Loucy (cell line): ENCODE measurements at regions not wholly inside any gene's neighbourhood (a gene's known extent, or its start where the extent isn't known, plus 50 kb on each side); places are given as distances from the start of the nearest gene placed in this dataset.

ENCODE experiments used
- H2AFZ ChIP-seq: fragments of 200-600 bp; sonication (generic); 2 replicates; pipeline ENCODE4 v1.6.0; 2016; ENCODE audit warnings: antibody characterized with exemption, mild to moderate bottlenecking, low read length, moderate library complexity
- H3F3A ChIP-seq: fragments of 200-600 bp; 2 replicates; pipeline ENCODE4 v1.6.0; 2016; ENCODE audit warnings: antibody characterized with exemption, low read depth, mild to moderate bottlenecking
- H3K27me3 ChIP-seq: fragments of 200-600 bp; sonication (generic); 2 replicates; pipeline ENCODE4 v1.6.1; 2014; ENCODE audit warnings: low read length, mild to moderate bottlenecking; ENCODE audit not compliant: insufficient read depth, poor library complexity, severe bottlenecking
- H3K36me3 ChIP-seq: fragments of 200-600 bp; sonication (generic); 2 replicates; pipeline ENCODE4 v1.6.1; 2016; ENCODE audit warnings: low read length; ENCODE audit not compliant: insufficient read depth
- H3K4me1 ChIP-seq: fragments of 200-600 bp; sonication (generic); 2 replicates; pipeline ENCODE4 v1.5.1; 2014; ENCODE audit warnings: low read length, mild to moderate bottlenecking; ENCODE audit not compliant: insufficient read depth, poor library complexity, severe bottlenecking
- H3K4me2 ChIP-seq: fragments of 200-600 bp; sonication (generic); 2 replicates; pipeline ENCODE4 v1.6.0; 2014; ENCODE audit warnings: antibody characterized with exemption, low read length, low read depth, mild to moderate bottlenecking; ENCODE audit not compliant: poor library complexity, severe bottlenecking
- H3K4me3 ChIP-seq: fragments of 200-600 bp; sonication (generic); 2 replicates; pipeline ENCODE4 v1.5.1; 2014; ENCODE audit warnings: low read length, mild to moderate bottlenecking, mixed read lengths; ENCODE audit not compliant: poor library complexity, severe bottlenecking
- H3K79me2 ChIP-seq: fragments of 200-600 bp; sonication (generic); 2 replicates; pipeline ENCODE4 v1.6.1; 2014; ENCODE audit warnings: low read length; ENCODE audit not compliant: insufficient read depth
- H3K9ac ChIP-seq: fragments of 200-600 bp; sonication (generic); 2 replicates; pipeline ENCODE4 v1.6.0; 2014; ENCODE audit warnings: mild to moderate bottlenecking, low read depth, low read length, moderate library complexity; ENCODE audit not compliant: poor library complexity, severe bottlenecking
- H3K9me2 ChIP-seq: fragments of 200-600 bp; sonication (generic); replicated peaks from 2 replicates; pipeline ENCODE4 v1.6.1; 2016; ENCODE audit warnings: low read depth, low read length, mixed read lengths
- H3K9me3 ChIP-seq: fragments of 200-600 bp; sonication (generic); 2 replicates; pipeline ENCODE4 v1.6.1; 2014; ENCODE audit warnings: mild to moderate bottlenecking, antibody characterized with exemption, low read length, low read depth; ENCODE audit not compliant: insufficient read depth
- H4K20me1 ChIP-seq: fragments of 200-600 bp; sonication (generic); 2 replicates; pipeline ENCODE4 v1.6.0; 2014; ENCODE audit warnings: antibody characterized with exemption, low read length, mild to moderate bottlenecking; ENCODE audit not compliant: insufficient read depth, poor library complexity, severe bottlenecking
- CTCF ChIP-seq: fragments of 200-600 bp; sonication (generic); conservative IDR thresholded peaks from 2 replicates; pipeline ENCODE4 v1.5.1; 2014; ENCODE audit warnings: mild to moderate bottlenecking, antibody characterized with exemption, low read length
- EZH2phosphoT487 ChIP-seq: fragments of 200-600 bp; IDR thresholded peaks from 2 replicates; pipeline ENCODE4 v1.6.1; 2018; ENCODE audit warnings: antibody characterized with exemption, mild to moderate bottlenecking, moderate library complexity, borderline replicate concordance

- no peaks in the 10 kb centered on the region for H3F3A ChIP-seq
- no peak overlapping the region for H2AFZ ChIP-seq
- no peaks in the 10 kb centered on the region for H3K9me2 ChIP-seq
- H4K20me1 ChIP-seq, result no peaks in the 10 kb centered on the region
- no peaks in the 10 kb centered on the region for H3K79me2 ChIP-seq
- H3K4me3 ChIP-seq, result no peak overlapping the region
- no peaks in the 10 kb centered on the region for H3K4me1 ChIP-seq
- TF ChIP-seq EZH2phosphoT487 (no peak), CTCF (no peak)
- H3K9me3 ChIP-seq, result no peaks in the 10 kb centered on the region
- H3K4me2 ChIP-seq, result no peak overlapping the region
- no peaks in the 10 kb centered on the region for H3K36me3 ChIP-seq
- H3K27me3 ChIP-seq, result no peaks in the 10 kb centered on the region
- no peak overlapping the region for H3K9ac ChIP-seq
These were observed 70.9 kb upstream of the HLA-E start for GRCh38 chr6:30418448-30418847.

GRCh38 chr6:30424549-30424948 lies 64.8 kb upstream of the HLA-E start:
- Histone ChIP-seq H3F3A (no peaks in the 10 kb centered on the region), H3K4me3 (no peak overlapping the region), H3K4me2 (no peak overlapping the region), H2AFZ (no peak overlapping the region), H3K36me3 (no peaks in the 10 kb centered on the region), H4K20me1 (no peaks in the 10 kb centered on the region), H3K27me3 (peaks cover 6% of the 10 kb centered on the region), H3K9me2 (no peaks in the 10 kb centered on the region), H3K79me2 (no peaks in the 10 kb centered on the region), H3K9me3 (no peaks in the 10 kb centered on the region), H3K4me1 (no peaks in the 10 kb centered on the region), H3K9ac (no peak overlapping the region)
- TF ChIP-seq EZH2phosphoT487, result no peak
- no peak for TF ChIP-seq CTCF
